Epithelial cell of esophagus (primary cell): ENCODE measurements at regions not wholly inside any gene's neighbourhood (a gene's known extent, or its start where the extent isn't known, plus 50 kb on each side); places are given as distances from the start of the nearest gene placed in this dataset.

Source experiments
- DNase-seq: peaks from one replicate; pipeline ENCODE4 v3.0.0; 2010; ENCODE audit warnings: low read depth
- H3K4me3 ChIP-seq: 2 replicates; pipeline ENCODE4 v1.5.1; 2011; ENCODE audit warnings: mild to moderate bottlenecking, low read length, control low read depth
- TF ChIP-seq, protein P1 (sequence below): IDR thresholded peaks from 2 replicates; pipeline ENCODE4 v1.5.1; 2011; ENCODE audit warnings: low read depth, mild to moderate bottlenecking, low read length, control low read depth, inconsistent platforms; ENCODE audit not compliant: insufficient read depth; ENCODE audit errors: missing control alignments

DNA sequence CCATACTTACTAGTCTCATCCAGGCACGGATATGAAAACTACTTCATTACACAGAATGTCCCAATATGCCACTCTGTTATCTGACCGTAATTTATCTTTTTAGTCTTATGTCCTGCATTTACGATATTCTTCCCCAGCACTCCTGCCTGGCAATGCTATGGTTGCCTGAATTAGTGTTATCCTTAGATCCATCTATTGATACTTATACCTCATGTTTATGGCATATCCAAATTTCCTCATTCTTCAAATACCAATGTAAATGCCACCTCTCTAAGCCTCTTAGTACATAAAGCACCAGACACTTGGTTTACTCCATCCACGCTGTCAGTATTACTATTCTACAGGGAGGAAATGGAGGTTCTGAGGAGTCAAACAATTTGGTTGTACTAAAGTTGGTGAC, 507.8 kb upstream of the NMUR2 start:
- TF ChIP-seq, protein P1, sequence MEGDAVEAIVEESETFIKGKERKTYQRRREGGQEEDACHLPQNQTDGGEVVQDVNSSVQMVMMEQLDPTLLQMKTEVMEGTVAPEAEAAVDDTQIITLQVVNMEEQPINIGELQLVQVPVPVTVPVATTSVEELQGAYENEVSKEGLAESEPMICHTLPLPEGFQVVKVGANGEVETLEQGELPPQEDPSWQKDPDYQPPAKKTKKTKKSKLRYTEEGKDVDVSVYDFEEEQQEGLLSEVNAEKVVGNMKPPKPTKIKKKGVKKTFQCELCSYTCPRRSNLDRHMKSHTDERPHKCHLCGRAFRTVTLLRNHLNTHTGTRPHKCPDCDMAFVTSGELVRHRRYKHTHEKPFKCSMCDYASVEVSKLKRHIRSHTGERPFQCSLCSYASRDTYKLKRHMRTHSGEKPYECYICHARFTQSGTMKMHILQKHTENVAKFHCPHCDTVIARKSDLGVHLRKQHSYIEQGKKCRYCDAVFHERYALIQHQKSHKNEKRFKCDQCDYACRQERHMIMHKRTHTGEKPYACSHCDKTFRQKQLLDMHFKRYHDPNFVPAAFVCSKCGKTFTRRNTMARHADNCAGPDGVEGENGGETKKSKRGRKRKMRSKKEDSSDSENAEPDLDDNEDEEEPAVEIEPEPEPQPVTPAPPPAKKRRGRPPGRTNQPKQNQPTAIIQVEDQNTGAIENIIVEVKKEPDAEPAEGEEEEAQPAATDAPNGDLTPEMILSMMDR: no peak
- H3K4me3 ChIP-seq: no peak overlapping the region

DNA sequence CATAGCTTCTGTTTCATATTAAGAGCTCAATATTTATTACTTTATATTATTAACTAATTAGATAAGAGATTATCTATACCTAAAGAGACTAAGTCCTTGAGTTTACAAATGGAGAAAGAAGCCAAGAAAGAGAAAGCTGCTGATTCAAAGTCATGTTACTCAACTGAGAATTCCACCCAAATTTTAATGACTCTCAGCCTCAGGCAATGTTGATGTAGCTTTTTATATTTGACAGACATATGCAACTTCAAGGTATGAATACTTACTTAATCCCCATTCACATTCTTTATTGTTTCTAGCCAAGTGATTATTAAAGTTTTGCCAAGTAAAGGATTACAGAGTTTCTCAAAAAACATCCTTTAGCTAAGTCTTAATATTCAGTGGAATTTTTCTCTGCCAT, 527.5 kb upstream of the NMUR2 start:
- DNase-seq: peak; percentile 29
- no peak overlapping the region for H3K4me3 ChIP-seq
- TF ChIP-seq, protein P1: no peak

More for the DNA sequence above, 507.8 kb upstream of the NMUR2 start:
- DNase-seq: no peak

DNA sequence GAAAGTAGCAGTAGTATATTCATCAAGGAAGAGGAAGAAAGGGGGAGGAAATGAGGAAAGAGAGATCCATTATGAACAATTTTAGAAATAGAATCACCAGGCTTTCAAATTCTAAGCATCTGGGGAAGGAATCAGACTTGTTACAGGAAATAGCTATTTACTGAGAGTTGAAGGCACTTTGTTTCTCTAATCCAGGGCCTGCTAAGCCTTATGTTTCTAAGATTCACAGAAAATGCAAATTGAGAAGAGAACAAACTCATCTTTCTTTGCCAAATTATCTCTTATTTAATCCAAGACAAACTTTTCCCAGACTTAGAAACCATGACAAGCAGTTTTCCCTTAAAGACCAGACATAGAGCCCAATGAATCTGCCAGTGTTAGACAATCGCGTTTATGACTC, 528.0 kb upstream of the NMUR2 start:
- TF ChIP-seq, protein P1: no peak
- no peak overlapping the region for H3K4me3 ChIP-seq
- no peak for DNase-seq

- TF ChIP-seq, protein P1: no peak
- no peak for DNase-seq
- no peak overlapping the region for H3K4me3 ChIP-seq
Observed at GRCh38 chr5:152938630-152939029, 533.6 kb upstream of the NMUR2 start.

DNA sequence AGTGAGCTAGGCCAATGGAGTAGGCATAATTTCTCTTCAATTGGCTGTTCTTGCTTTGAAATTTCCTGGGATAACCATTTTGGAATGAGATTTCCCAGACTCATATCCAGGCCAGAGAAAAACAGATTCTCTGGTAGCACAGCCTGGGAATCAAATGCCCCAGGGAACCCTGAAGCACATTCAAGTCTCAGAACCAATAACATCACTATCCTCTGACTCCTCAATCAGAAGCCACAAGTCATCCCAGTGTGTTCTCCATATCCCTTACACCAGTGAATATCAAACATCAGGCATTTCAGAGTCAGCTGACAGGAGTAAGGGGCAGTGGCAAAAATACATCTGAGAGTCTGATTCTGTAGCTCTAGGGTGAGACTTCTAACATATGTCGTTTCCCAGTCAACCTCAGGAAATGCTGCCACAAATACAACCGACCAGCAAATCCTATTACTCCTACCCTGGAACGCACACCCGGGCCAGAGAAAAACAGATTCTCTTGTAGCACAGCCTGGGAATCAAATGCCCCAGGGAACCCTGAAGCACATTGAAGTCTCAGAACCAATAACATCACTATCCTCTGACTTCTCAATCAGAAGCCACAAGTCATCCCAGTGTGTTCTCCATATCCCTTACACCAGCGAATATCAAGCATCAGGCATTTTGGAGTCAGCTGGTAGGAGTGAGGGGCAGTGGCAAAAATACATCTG, 537.7 kb upstream of the NMUR2 start:
- no peak overlapping the region for H3K4me3 ChIP-seq
- DNase-seq: no peak
- TF ChIP-seq, protein P1: no peak

DNA sequence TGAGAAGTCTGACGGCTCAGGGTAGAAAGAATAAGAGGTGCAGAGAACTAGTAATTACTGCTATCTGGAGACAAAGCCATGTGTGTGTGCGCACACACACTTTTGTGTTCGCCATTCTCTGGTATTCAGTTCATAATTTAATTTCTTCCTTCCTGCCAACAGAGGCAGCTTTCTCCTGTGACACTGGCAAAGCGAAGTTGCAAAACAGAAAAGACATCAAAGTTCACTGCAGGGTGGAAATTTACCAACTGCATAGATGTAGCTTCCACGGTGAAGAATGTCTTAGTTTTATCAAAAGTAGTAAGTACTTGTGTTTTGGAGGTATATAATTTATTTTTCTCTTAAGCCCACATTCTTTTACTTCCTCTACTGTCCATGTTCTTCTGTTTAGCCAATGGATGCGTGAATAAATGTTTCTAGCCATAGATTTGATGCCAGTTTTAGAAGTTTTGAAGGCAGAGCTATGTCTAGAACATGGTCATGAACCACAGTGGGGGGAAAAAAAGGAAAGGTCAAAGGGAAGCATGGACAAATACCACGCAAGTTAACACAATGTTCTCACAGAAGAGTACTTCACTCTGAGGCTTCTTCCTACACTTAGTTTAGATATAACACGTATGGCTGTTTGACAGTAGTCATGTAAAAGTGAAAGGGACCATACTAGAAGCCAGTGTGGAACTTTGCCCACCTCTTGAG, 536.5 kb upstream of the GRIA1 start:
- no peak overlapping the region for H3K4me3 ChIP-seq
- no peak for DNase-seq
- TF ChIP-seq, protein P1: no peak
